ENCODE measurements at regions not wholly inside any gene's neighbourhood (a gene's known extent, or its start where the extent isn't known, plus 50 kb on each side); places are given as distances from the start of the nearest gene placed in this dataset.

DNA sequence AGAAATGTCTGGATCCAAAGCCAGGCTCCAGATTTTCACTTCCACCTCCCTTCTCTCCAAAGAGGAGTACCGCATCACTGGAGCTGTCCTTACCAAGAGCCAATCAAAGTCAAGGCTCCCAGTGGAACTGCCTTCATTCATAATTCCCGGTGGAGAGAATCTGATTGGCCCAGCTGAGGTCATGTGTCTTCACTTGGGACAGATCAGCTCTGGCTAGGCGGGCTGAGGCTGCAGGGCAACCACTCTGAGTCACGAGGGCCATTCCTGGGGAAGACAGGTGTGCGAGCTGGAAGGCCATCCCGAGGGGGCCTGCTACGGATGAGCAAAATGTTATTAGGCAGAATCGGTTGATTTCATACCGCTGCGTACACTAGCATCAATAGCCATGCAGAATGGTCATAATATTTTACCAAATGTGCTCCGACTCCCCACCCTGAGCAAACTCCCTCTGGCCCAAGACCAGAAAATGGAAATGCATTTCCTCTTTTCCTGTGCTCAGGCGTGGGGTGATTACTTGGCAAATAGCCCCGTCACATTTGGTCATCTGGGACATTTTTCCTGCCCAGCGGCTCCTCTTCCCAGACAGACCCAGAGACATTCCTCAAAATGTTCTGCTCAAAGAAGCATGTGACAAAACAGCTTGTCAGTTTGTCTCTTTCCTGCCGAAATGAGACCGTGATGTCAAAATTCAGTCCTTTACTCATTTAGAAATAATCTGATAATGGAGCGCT is 111.1 kb downstream of the AIPL1 start:
- Histone ChIP-seq H3K9ac (ENCODE audit: low read depth, low read length, poor library complexity) (no peak overlapping the region), H2BK120ac (ENCODE audit: low read depth, low read length) (no peak overlapping the region), H2AK5ac (ENCODE audit: low read depth, low read length) (no peak overlapping the region), H3K14ac (ENCODE audit: low read length) (no peak overlapping the region), H3K9me3 (replicated peaks in 1 of 2; ENCODE audit: control insufficient read depth in 2 of 2, insufficient read depth in 1 of 2, low read depth in 1 of 2, low read length in 2 of 2) (peaks cover 0 to 5% of the 10 kb centered on the region in 2 donors), H3K4me3 (ENCODE audit: low read length in 2 of 2) (no peak overlapping the region), H2AFZ (ENCODE audit: low read length) (no peak overlapping the region), H3K23ac (ENCODE audit: low read depth, low read length, poor library complexity) (no peak overlapping the region), H2BK5ac (ENCODE audit: low read length) (no peak overlapping the region), H2BK15ac (ENCODE audit: low read length) (no peak overlapping the region), H2BK12ac (ENCODE audit: low read length) (no peak overlapping the region), H3K18ac (ENCODE audit: low read length) (no peak overlapping the region), H3K4me2 (ENCODE audit: insufficient read depth, low read length, poor library complexity, severe bottlenecking) (no peak overlapping the region), H4K91ac (ENCODE audit: low read depth, low read length, poor library complexity) (no peak overlapping the region), H4K8ac (ENCODE audit: low read depth, low read length) (no peak overlapping the region), H3K27me3 (ENCODE audit: control insufficient read depth in 3 of 3, insufficient read depth in 3 of 3, low read depth in 1 of 3, low read length in 3 of 3) (no peaks in the 10 kb centered on the region), H3K4ac (ENCODE audit: low read length) (no peak overlapping the region), H3K36me3 (replicated peaks in 1 of 2; ENCODE audit: control insufficient read depth in 2 of 2, insufficient read depth in 2 of 2, low read length in 2 of 2) (no peaks in the 10 kb centered on the region), H3K4me1 (ENCODE audit: control insufficient read depth in 2 of 2, insufficient read depth in 1 of 2, low read depth in 1 of 2, low read length in 2 of 2) (peaks cover 0 to 4% of the 10 kb centered on the region in 2 donors), H3K79me1 (ENCODE audit: low read depth, low read length) (peaks cover 2% of the 10 kb centered on the region), H3K27ac (replicated peaks; ENCODE audit: low read length) (no peak overlapping the region)
- no peak for DNase-seq (ENCODE audit: low spot score)
- WGBS, 2 donors (ENCODE audit: extremely low coverage in 2 of 2, insufficient read length in 2 of 2, insufficient replicate concordance in 1 of 2) = no CpG with 5 or more reads among the region's 17 CpGs

GRCh38 chr17:6322316-6322715 is 112.6 kb downstream of the AIPL1 start:
- Histone ChIP-seq H2BK12ac (ENCODE audit: low read length) (no peak overlapping the region), H3K14ac (ENCODE audit: low read length) (no peak overlapping the region), H4K8ac (ENCODE audit: low read depth, low read length) (no peak overlapping the region), H2AK5ac (ENCODE audit: low read depth, low read length) (no peak overlapping the region), H4K91ac (ENCODE audit: low read depth, low read length, poor library complexity) (no peak overlapping the region), H3K4me2 (ENCODE audit: insufficient read depth, low read length, poor library complexity, severe bottlenecking) (no peak overlapping the region), H3K27ac (replicated peaks; ENCODE audit: low read length) (no peak overlapping the region), H3K9ac (ENCODE audit: low read depth, low read length, poor library complexity) (no peak overlapping the region), H3K27me3 (ENCODE audit: control insufficient read depth in 3 of 3, insufficient read depth in 3 of 3, low read depth in 1 of 3, low read length in 3 of 3) (no peaks in the 10 kb centered on the region), H2BK5ac (ENCODE audit: low read length) (no peak overlapping the region), H2BK120ac (ENCODE audit: low read depth, low read length) (no peak overlapping the region), H3K23ac (ENCODE audit: low read depth, low read length, poor library complexity) (no peak overlapping the region), H3K4me3 (ENCODE audit: low read length in 2 of 2) (no peak overlapping the region), H2AFZ (ENCODE audit: low read length) (no peak overlapping the region), H3K36me3 (replicated peaks in 1 of 2; ENCODE audit: control insufficient read depth in 2 of 2, insufficient read depth in 2 of 2, low read length in 2 of 2) (no peaks in the 10 kb centered on the region), H3K4ac (ENCODE audit: low read length) (no peak overlapping the region), H3K79me1 (ENCODE audit: low read depth, low read length) (peaks cover 2% of the 10 kb centered on the region), H3K9me3 (replicated peaks in 1 of 2; ENCODE audit: control insufficient read depth in 2 of 2, insufficient read depth in 1 of 2, low read depth in 1 of 2, low read length in 2 of 2) (peaks cover 0 to 2% of the 10 kb centered on the region in 2 donors), H2BK15ac (ENCODE audit: low read length) (no peak overlapping the region), H3K4me1 (ENCODE audit: control insufficient read depth in 2 of 2, insufficient read depth in 1 of 2, low read depth in 1 of 2, low read length in 2 of 2) (peaks cover 0 to 4% of the 10 kb centered on the region in 2 donors), H3K18ac (ENCODE audit: low read length) (no peak overlapping the region)
- no peak for DNase-seq (ENCODE audit: low spot score)
- no CpG with 5 or more reads among the region's 4 CpGs for WGBS, 2 donors (ENCODE audit: extremely low coverage in 2 of 2, insufficient read length in 2 of 2, insufficient replicate concordance in 1 of 2)

DNA sequence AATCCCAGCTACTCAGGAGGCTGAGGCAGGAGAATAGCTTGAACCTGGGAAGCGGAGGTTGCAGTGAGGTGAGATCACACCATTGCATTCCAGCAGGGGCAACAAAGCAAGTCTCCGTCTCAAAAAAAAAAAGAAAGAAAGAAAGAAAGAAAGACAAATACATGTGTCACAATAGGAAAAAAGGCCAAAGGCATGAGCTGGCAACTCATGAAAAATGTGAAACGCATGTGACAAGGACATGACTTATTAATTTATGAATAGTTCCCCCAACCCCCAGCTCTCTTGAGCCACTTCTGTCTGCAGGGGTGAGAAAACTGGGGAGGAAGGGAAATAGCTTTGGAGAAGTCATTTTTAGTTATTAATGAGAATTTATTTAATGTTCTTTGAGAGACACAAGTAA is 120.6 kb downstream of the AIPL1 start:
- H2BK5ac ChIP-seq (ENCODE audit: low read length) = no peak overlapping the region
- H3K4me1 ChIP-seq (ENCODE audit: control insufficient read depth in 2 of 2, insufficient read depth in 1 of 2, low read depth in 1 of 2, low read length in 2 of 2) = no peaks in the 10 kb centered on the region
- no peak overlapping the region for H2BK12ac ChIP-seq (ENCODE audit: low read length)
- no peak for DNase-seq (ENCODE audit: low spot score)
- no peak overlapping the region for H4K8ac ChIP-seq (ENCODE audit: low read depth, low read length)
- no peak overlapping the region for H3K14ac ChIP-seq (ENCODE audit: low read length)
- no peaks in the 10 kb centered on the region for H3K36me3 ChIP-seq (replicated peaks in 1 of 2; ENCODE audit: control insufficient read depth in 2 of 2, insufficient read depth in 2 of 2, low read length in 2 of 2)
- H3K4me3 ChIP-seq (ENCODE audit: low read length in 2 of 2) = no peak overlapping the region
- no peak overlapping the region for H2BK15ac ChIP-seq (ENCODE audit: low read length)
- H3K4ac ChIP-seq (ENCODE audit: low read length) = no peak overlapping the region
- no peak overlapping the region for H2BK120ac ChIP-seq (ENCODE audit: low read depth, low read length)
- H3K9me3 ChIP-seq (replicated peaks in 1 of 2; ENCODE audit: control insufficient read depth in 2 of 2, insufficient read depth in 1 of 2, low read depth in 1 of 2, low read length in 2 of 2) = no peaks in the 10 kb centered on the region
- H3K23ac ChIP-seq (ENCODE audit: low read depth, low read length, poor library complexity) = no peak overlapping the region
- no peaks in the 10 kb centered on the region for H3K27me3 ChIP-seq (ENCODE audit: control insufficient read depth in 3 of 3, insufficient read depth in 3 of 3, low read depth in 1 of 3, low read length in 3 of 3)
- no peak overlapping the region for H2AFZ ChIP-seq (ENCODE audit: low read length)
- H3K79me1 ChIP-seq (ENCODE audit: low read depth, low read length) = no peaks in the 10 kb centered on the region
- H3K9ac ChIP-seq (ENCODE audit: low read depth, low read length, poor library complexity) = no peak overlapping the region
- no peak overlapping the region for H2AK5ac ChIP-seq (ENCODE audit: low read depth, low read length)
- H3K18ac ChIP-seq (ENCODE audit: low read length) = no peak overlapping the region
- H4K91ac ChIP-seq (ENCODE audit: low read depth, low read length, poor library complexity) = no peak overlapping the region
- H3K27ac ChIP-seq (replicated peaks; ENCODE audit: low read length) = no peak overlapping the region
- no peak overlapping the region for H3K4me2 ChIP-seq (ENCODE audit: insufficient read depth, low read length, poor library complexity, severe bottlenecking)
- WGBS, 2 donors (ENCODE audit: extremely low coverage in 2 of 2, insufficient read length in 2 of 2, insufficient replicate concordance in 1 of 2) = no CpG with 5 or more reads among the region's 3 CpGs

DNA sequence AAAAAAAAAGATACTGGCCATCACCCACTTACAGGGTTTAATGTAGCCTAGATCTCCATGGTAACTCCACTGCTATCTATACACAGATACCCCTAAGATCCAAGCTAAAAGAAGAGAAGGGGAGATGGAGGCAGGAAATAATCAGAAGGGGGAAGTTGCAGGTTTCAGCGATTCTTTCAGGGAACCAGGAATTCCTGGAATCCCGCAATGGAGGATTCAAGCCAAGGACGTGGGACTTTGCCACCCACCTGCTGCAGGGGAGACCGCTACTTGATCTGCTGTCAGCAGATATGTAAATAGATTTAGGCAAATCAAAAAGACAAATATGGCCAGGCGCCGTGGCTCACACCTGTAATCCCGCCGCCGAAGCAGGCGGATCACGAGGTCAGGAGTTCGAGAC is 121.1 kb downstream of the AIPL1 start:
- Histone ChIP-seq H3K27me3 (ENCODE audit: control insufficient read depth in 3 of 3, insufficient read depth in 3 of 3, low read depth in 1 of 3, low read length in 3 of 3) (no peaks in the 10 kb centered on the region), H3K4me3 (ENCODE audit: low read length in 2 of 2) (no peak overlapping the region), H3K36me3 (replicated peaks in 1 of 2; ENCODE audit: control insufficient read depth in 2 of 2, insufficient read depth in 2 of 2, low read length in 2 of 2) (no peaks in the 10 kb centered on the region), H3K9ac (ENCODE audit: low read depth, low read length, poor library complexity) (no peak overlapping the region), H2AFZ (ENCODE audit: low read length) (no peak overlapping the region), H3K9me3 (replicated peaks in 1 of 2; ENCODE audit: control insufficient read depth in 2 of 2, insufficient read depth in 1 of 2, low read depth in 1 of 2, low read length in 2 of 2) (no peaks in the 10 kb centered on the region), H2BK12ac (ENCODE audit: low read length) (no peak overlapping the region), H2BK15ac (ENCODE audit: low read length) (no peak overlapping the region), H3K4me1 (ENCODE audit: control insufficient read depth in 2 of 2, insufficient read depth in 1 of 2, low read depth in 1 of 2, low read length in 2 of 2) (no peaks in the 10 kb centered on the region), H3K79me1 (ENCODE audit: low read depth, low read length) (no peaks in the 10 kb centered on the region), H3K4ac (ENCODE audit: low read length) (no peak overlapping the region), H3K23ac (ENCODE audit: low read depth, low read length, poor library complexity) (no peak overlapping the region), H2BK5ac (ENCODE audit: low read length) (no peak overlapping the region), H2BK120ac (ENCODE audit: low read depth, low read length) (no peak overlapping the region), H3K27ac (replicated peaks; ENCODE audit: low read length) (no peak overlapping the region), H2AK5ac (ENCODE audit: low read depth, low read length) (no peak overlapping the region), H4K91ac (ENCODE audit: low read depth, low read length, poor library complexity) (no peak overlapping the region), H3K18ac (ENCODE audit: low read length) (no peak overlapping the region), H4K8ac (ENCODE audit: low read depth, low read length) (no peak overlapping the region), H3K14ac (ENCODE audit: low read length) (no peak overlapping the region), H3K4me2 (ENCODE audit: insufficient read depth, low read length, poor library complexity, severe bottlenecking) (no peak overlapping the region)
- no CpG with 5 or more reads among the region's 12 CpGs for WGBS, 2 donors (ENCODE audit: extremely low coverage in 2 of 2, insufficient read length in 2 of 2, insufficient replicate concordance in 1 of 2)
- no peak for DNase-seq (ENCODE audit: low spot score)
